ENCODE measurements at regions not wholly inside any gene's neighbourhood (a gene's known extent, or its start where the extent isn't known, plus 50 kb on each side); places are given as distances from the start of the nearest gene placed in this dataset.

- Mint-ChIP-seq H3K4me1 (no peaks in the 10 kb centered on the region), H3K4me3 (no peak overlapping the region), H3K27me3 (peaks cover 9 to 12% of the 10 kb centered on the region in 2 donors), H3K36me3 (no peaks in the 10 kb centered on the region), H3K27ac (no peak overlapping the region), H3K9me3 (peaks cover 0 to 21% (median 5%) of the 10 kb centered on the region in 8 donors)
- H3K27ac ChIP-seq (ENCODE audit: low read depth, low read length): no peak overlapping the region
- no peaks in the 10 kb centered on the region for H3K9me3 ChIP-seq (ENCODE audit: control insufficient read depth in 1 of 2, low read length in 2 of 2)
- ChIA-PET CTCF (ENCODE audit: partially characterized antibody) (no interaction called here), POLR2A (ENCODE audit: partially characterized antibody) (no interaction called here)
- H3K27me3 ChIP-seq (ENCODE audit: insufficient read depth, low read length): no peaks in the 10 kb centered on the region
- H3K4me1 ChIP-seq (ENCODE audit: insufficient read depth, low read length): no peaks in the 10 kb centered on the region
- no peak for DNase-seq
- H3K4me3 ChIP-seq (ENCODE audit: low read length in 2 of 2): no peak overlapping the region
- intact Hi-C loops (cut with micrococcal nuclease): no loop called here
- no peaks in the 10 kb centered on the region for H3K36me3 ChIP-seq (ENCODE audit: insufficient read depth, low read length)
Measured at GRCh38 chr7:21134631-21135030, 293.3 kb upstream of the SP4 start.

GRCh38 chr7:21135437-21135836 lies 292.4 kb upstream of the SP4 start:
- Mint-ChIP-seq H3K9me3 (peaks cover 0 to 17% (median 3%) of the 10 kb centered on the region in 8 donors), H3K27me3 (peaks cover 8 to 10% of the 10 kb centered on the region in 2 donors), H3K36me3 (no peaks in the 10 kb centered on the region), H3K4me3 (no peak overlapping the region), H3K4me1 (no peaks in the 10 kb centered on the region), H3K27ac (no peak overlapping the region)
- Histone ChIP-seq H3K4me3 (ENCODE audit: low read length in 2 of 2) (no peak overlapping the region), H3K9me3 (ENCODE audit: control insufficient read depth in 1 of 2, low read length in 2 of 2) (no peaks in the 10 kb centered on the region), H3K36me3 (ENCODE audit: insufficient read depth, low read length) (no peaks in the 10 kb centered on the region), H3K27ac (ENCODE audit: low read depth, low read length) (no peak overlapping the region), H3K27me3 (ENCODE audit: insufficient read depth, low read length) (no peaks in the 10 kb centered on the region), H3K4me1 (ENCODE audit: insufficient read depth, low read length) (no peaks in the 10 kb centered on the region)
- POLR2A ChIA-PET (ENCODE audit: partially characterized antibody): no interaction called here
- no peak for DNase-seq
- CTCF ChIA-PET (ENCODE audit: partially characterized antibody): no interaction called here
- intact Hi-C loops (cut with micrococcal nuclease): no loop called here

GRCh38 chr7:21137640-21138039 lies 290.2 kb upstream of the SP4 start:
- no peak for DNase-seq
- intact Hi-C loops (cut with micrococcal nuclease): no loop called here
- CTCF ChIA-PET (ENCODE audit: partially characterized antibody): no interaction called here
- POLR2A ChIA-PET (ENCODE audit: partially characterized antibody): no interaction called here
- Mint-ChIP-seq H3K27ac (no peak overlapping the region), H3K36me3 (no peaks in the 10 kb centered on the region), H3K9me3 (peaks cover 0 to 9% (median 2%) of the 10 kb centered on the region in 8 donors), H3K4me1 (no peaks in the 10 kb centered on the region), H3K4me3 (no peak overlapping the region), H3K27me3 (peaks cover 4 to 8% of the 10 kb centered on the region in 2 donors)
- no peak overlapping the region for H3K27ac ChIP-seq (ENCODE audit: low read depth, low read length)
- H3K4me1 ChIP-seq (ENCODE audit: insufficient read depth, low read length): no peaks in the 10 kb centered on the region
- no peak overlapping the region for H3K4me3 ChIP-seq (ENCODE audit: low read length in 2 of 2)
- no peaks in the 10 kb centered on the region for H3K9me3 ChIP-seq (ENCODE audit: control insufficient read depth in 1 of 2, low read length in 2 of 2)
- no peaks in the 10 kb centered on the region for H3K36me3 ChIP-seq (ENCODE audit: insufficient read depth, low read length)
- no peaks in the 10 kb centered on the region for H3K27me3 ChIP-seq (ENCODE audit: insufficient read depth, low read length)

- no peaks in the 10 kb centered on the region for H3K36me3 Mint-ChIP-seq
- no peak overlapping the region for H3K4me3 Mint-ChIP-seq
- intact Hi-C loops (cut with micrococcal nuclease): no loop called here
- H3K27me3 ChIP-seq (ENCODE audit: insufficient read depth, low read length): no peaks in the 10 kb centered on the region
- H3K4me1 ChIP-seq (ENCODE audit: insufficient read depth, low read length): no peaks in the 10 kb centered on the region
- H3K27ac Mint-ChIP-seq: no peak overlapping the region
- no peak overlapping the region for H3K4me3 ChIP-seq (ENCODE audit: low read length in 2 of 2)
- ChIA-PET CTCF (ENCODE audit: partially characterized antibody) (no interaction called here), POLR2A (ENCODE audit: partially characterized antibody) (no interaction called here)
- H3K27me3 Mint-ChIP-seq: peaks cover 4 to 5% of the 10 kb centered on the region in 2 donors
- H3K36me3 ChIP-seq (ENCODE audit: insufficient read depth, low read length): no peaks in the 10 kb centered on the region
- H3K27ac ChIP-seq (ENCODE audit: low read depth, low read length): no peak overlapping the region
- H3K9me3 ChIP-seq (ENCODE audit: control insufficient read depth in 1 of 2, low read length in 2 of 2): no peaks in the 10 kb centered on the region
- H3K9me3 Mint-ChIP-seq: peaks cover 0 to 4% (median 0%) of the 10 kb centered on the region in 8 donors
- DNase-seq: no peak
- no peaks in the 10 kb centered on the region for H3K4me1 Mint-ChIP-seq
Measured at GRCh38 chr7:21140622-21141021, 287.3 kb upstream of the SP4 start.

GRCh38 chr7:21141476-21141875 lies 286.4 kb upstream of the SP4 start:
- Mint-ChIP-seq H3K36me3 (no peaks in the 10 kb centered on the region), H3K4me3 (no peak overlapping the region), H3K27me3 (peaks cover 9 to 10% of the 10 kb centered on the region in 2 donors), H3K4me1 (no peaks in the 10 kb centered on the region), H3K9me3 (peaks cover 0 to 2% (median 0%) of the 10 kb centered on the region in 8 donors), H3K27ac (no peak overlapping the region)
- intact Hi-C loops (cut with micrococcal nuclease): no loop called here
- no peaks in the 10 kb centered on the region for H3K36me3 ChIP-seq (ENCODE audit: insufficient read depth, low read length)
- no peaks in the 10 kb centered on the region for H3K9me3 ChIP-seq (ENCODE audit: control insufficient read depth in 1 of 2, low read length in 2 of 2)
- H3K4me3 ChIP-seq (ENCODE audit: low read length in 2 of 2): no peak overlapping the region
- CTCF ChIA-PET (ENCODE audit: partially characterized antibody): no interaction called here
- no peaks in the 10 kb centered on the region for H3K4me1 ChIP-seq (ENCODE audit: insufficient read depth, low read length)
- no peak for DNase-seq
- H3K27me3 ChIP-seq (ENCODE audit: insufficient read depth, low read length): no peaks in the 10 kb centered on the region
- no peak overlapping the region for H3K27ac ChIP-seq (ENCODE audit: low read depth, low read length)
- POLR2A ChIA-PET (ENCODE audit: partially characterized antibody): no interaction called here

GRCh38 chr7:21142081-21142480 lies 285.8 kb upstream of the SP4 start:
- intact Hi-C loops (cut with micrococcal nuclease): no loop called here
- no peaks in the 10 kb centered on the region for H3K9me3 ChIP-seq (ENCODE audit: control insufficient read depth in 1 of 2, low read length in 2 of 2)
- POLR2A ChIA-PET (ENCODE audit: partially characterized antibody): no interaction called here
- Mint-ChIP-seq H3K4me1 (no peaks in the 10 kb centered on the region), H3K9me3 (peaks cover 0 to 2% (median 0%) of the 10 kb centered on the region in 8 donors), H3K27me3 (peaks cover 9 to 10% of the 10 kb centered on the region in 2 donors), H3K27ac (no peak overlapping the region), H3K36me3 (no peaks in the 10 kb centered on the region), H3K4me3 (no peak overlapping the region)
- H3K4me3 ChIP-seq (ENCODE audit: low read length in 2 of 2): no peak overlapping the region
- H3K27ac ChIP-seq (ENCODE audit: low read depth, low read length): no peak overlapping the region
- no peaks in the 10 kb centered on the region for H3K36me3 ChIP-seq (ENCODE audit: insufficient read depth, low read length)
- no peak for DNase-seq
- CTCF ChIA-PET (ENCODE audit: partially characterized antibody): no interaction called here
- no peaks in the 10 kb centered on the region for H3K4me1 ChIP-seq (ENCODE audit: insufficient read depth, low read length)
- no peaks in the 10 kb centered on the region for H3K27me3 ChIP-seq (ENCODE audit: insufficient read depth, low read length)

GRCh38 chr7:21146642-21147423 lies 281.1 kb upstream of the SP4 start:
- Histone ChIP-seq H3K36me3 (ENCODE audit: insufficient read depth, low read length) (no peaks in the 10 kb centered on the region), H3K27ac (ENCODE audit: low read depth, low read length) (no peak overlapping the region), H3K27me3 (ENCODE audit: insufficient read depth, low read length) (no peaks in the 10 kb centered on the region), H3K4me3 (ENCODE audit: low read length in 2 of 2) (no peak overlapping the region), H3K4me1 (ENCODE audit: insufficient read depth, low read length) (no peaks in the 10 kb centered on the region), H3K9me3 (ENCODE audit: control insufficient read depth in 1 of 2, low read length in 2 of 2) (no peaks in the 10 kb centered on the region)
- no peak overlapping the region for H3K27ac Mint-ChIP-seq
- H3K4me1 Mint-ChIP-seq: no peaks in the 10 kb centered on the region
- no peaks in the 10 kb centered on the region for H3K36me3 Mint-ChIP-seq
- no peak for DNase-seq
- intact Hi-C loops (cut with micrococcal nuclease): no loop called here
- H3K4me3 Mint-ChIP-seq: no peak overlapping the region
- H3K27me3 Mint-ChIP-seq: peaks cover 6 to 12% of the 10 kb centered on the region in 2 donors
- ChIA-PET POLR2A (ENCODE audit: partially characterized antibody) (no interaction called here), CTCF (ENCODE audit: partially characterized antibody) (no interaction called here)
- H3K9me3 Mint-ChIP-seq: no peaks in the 10 kb centered on the region

All from CD4-positive, alpha-beta memory T cell (primary cell).